GM12872 (cell line): ENCODE measurements at regions not wholly inside any gene's neighbourhood (a gene's known extent, or its start where the extent isn't known, plus 50 kb on each side); places are given as distances from the start of the nearest gene placed in this dataset.

Experiments used
- TF ChIP-seq, protein P1 (sequence below): IDR thresholded peaks from 3 replicates; pipeline ENCODE4 v1.5.1; 2011; ENCODE audit warnings: low read depth, mild to moderate bottlenecking, low read length, moderate library complexity; ENCODE audit not compliant: insufficient read depth

DNA sequence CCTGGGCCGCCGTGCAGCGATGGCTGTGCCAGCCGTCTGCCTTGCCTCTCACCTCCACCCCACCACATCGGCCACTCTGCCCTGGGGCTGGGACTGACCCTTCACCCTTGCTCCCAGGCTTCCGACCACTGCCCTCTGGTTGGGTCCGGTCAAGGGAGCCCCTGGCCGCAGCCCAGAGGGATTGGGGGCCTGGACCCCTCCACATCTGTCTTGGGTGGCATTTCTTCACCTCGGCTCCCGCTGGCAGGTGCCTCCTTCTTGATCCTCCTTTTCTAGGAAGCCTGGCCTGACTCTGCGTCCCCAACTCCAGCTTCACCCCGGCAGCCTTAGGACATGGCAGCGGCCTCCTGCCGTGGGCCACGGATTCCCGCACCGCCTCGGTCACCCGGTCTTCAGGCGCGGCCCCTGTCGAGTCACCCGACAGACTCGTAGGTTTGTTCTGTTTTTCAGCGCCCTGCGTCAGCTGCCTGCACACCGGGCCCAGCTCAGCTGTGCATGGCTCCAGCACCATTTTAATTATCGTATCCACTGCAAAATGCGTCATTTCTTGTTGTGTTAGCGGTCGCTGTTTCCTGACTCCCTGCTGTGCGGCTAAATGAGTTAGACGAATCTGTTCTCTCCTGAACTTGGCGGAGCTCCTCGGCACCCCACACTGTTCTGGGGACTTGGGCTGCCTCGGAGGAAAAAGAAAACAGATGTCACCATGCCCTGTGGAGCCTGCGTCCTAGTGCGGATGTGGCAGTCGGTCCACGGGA lies 124.0 kb downstream of the FAM53A start:
- TF ChIP-seq, protein P1, sequence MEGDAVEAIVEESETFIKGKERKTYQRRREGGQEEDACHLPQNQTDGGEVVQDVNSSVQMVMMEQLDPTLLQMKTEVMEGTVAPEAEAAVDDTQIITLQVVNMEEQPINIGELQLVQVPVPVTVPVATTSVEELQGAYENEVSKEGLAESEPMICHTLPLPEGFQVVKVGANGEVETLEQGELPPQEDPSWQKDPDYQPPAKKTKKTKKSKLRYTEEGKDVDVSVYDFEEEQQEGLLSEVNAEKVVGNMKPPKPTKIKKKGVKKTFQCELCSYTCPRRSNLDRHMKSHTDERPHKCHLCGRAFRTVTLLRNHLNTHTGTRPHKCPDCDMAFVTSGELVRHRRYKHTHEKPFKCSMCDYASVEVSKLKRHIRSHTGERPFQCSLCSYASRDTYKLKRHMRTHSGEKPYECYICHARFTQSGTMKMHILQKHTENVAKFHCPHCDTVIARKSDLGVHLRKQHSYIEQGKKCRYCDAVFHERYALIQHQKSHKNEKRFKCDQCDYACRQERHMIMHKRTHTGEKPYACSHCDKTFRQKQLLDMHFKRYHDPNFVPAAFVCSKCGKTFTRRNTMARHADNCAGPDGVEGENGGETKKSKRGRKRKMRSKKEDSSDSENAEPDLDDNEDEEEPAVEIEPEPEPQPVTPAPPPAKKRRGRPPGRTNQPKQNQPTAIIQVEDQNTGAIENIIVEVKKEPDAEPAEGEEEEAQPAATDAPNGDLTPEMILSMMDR = no peak

DNA sequence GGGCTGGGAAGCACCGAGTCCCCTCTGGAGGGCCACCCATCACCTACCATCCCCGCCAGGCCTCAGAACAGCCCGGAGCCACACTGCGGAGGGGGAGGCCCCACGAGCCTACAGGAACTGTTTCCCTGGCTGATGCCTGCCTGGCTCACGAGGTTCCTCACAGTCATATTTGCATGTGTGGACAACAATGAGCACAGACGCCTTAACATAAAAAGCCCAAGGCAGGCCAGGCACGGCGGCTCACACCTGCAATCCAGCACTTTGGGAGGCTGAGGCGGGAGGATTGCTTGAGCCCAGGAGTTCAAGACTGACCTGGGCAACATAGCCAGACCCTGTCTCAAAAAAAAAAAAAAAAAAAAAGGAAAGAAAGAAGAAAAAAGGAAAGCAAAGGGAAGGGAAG lies 125.9 kb downstream of the FAM53A start:
- TF ChIP-seq, protein P1 = no peak

DNA sequence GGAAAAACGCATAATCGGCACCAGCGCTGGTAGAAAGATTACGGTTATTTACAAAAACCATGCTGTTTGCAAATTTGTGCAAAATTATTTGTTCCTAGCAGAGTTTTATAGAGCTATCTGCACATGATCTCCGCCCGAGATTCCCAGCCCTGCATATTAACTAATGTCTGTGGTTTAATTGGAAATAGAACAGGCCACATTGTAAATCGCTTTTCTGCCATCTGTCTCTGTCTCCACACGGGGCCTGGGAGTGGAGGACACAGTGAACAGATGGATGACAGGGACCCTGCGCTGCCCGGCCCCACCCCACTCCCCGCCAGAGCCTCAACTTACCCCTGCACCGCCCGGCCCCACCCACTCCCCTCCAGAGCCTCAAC lies 126.9 kb downstream of the FAM53A start:
- TF ChIP-seq, protein P1 = no peak

DNA sequence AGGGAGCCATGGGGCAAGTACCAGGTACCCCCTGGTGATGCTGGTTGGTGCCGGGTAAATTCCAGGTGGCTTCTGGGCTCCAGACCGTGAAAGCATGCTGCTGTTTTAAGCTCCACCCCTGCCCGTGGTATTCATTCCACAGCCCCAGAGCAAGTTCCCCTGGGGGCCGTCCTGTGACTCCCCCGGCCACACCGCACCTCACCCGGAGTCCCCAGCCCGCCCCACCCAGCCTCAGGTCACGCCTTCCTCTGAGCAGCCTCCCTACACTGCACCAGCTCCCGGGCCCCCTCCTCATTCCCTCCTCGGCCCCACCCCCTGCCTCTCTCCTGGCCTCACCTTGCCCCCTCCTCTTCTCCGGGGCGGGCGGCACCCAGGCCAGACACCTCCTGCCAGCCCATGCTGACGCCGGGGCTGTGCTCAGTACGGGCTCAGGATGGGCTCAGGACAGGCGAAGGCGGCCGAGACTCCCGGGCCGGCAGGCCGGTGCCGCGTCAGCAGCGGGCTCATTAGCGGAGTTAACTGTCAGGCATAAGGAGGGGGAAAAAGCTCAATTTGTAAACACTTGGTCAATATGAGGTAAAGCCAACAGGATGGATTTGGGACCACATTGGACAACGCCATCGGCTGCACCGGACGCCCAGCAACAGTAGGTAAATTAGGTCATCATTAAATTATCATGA lies 127.4 kb downstream of the FAM53A start:
- TF ChIP-seq, protein P1 = no peak

DNA sequence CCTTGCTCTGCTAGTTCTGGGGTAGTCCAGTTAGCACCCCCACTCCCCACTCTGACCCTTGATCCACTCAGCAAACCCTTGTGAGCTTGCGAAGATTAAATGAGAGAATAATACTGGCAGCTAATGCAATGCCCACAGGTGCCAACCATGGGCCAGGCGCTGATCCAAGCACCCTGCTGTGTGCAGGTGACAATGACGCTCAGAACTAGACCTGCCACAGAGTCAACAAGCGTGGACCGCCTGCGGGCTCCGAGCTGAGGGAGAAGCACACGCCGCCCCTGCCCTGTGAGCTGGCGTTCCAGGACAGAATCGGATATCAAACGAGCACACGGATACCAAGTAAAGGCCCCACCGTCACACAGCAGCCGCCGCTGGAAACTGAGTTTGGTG lies 129.2 kb downstream of the FAM53A start:
- TF ChIP-seq, protein P1 = no peak

DNA sequence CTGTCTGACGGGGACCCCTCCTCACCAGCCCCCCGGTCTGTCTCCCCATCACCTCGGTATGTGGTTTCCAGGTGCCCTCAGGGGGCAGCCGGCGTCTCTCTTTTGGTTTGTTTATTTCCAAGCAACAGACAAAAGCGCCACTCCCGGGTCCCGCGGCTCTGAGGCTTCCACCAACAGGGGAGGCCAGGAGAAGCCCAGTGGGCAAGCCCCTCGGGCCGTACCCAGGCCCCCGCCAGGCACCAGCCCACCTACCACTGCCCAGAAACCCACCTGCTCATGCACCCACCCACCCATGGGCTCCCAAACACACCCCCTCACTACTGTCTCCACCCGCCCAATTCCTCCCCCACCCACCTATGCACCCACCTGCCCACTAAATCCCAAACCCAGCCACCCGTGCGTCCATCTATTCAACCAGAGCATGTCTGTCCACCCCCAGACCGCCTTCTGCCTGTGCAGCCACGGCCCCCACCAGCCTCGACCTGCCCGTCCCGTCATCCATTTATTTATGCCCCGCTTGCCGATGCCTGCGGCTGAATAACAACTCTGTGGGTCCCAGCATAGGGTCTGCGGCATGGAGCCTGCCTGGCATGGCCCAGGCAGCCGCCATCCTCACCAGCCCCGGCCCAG lies 129.8 kb downstream of the FAM53A start:
- TF ChIP-seq, protein P1 = no peak

DNA sequence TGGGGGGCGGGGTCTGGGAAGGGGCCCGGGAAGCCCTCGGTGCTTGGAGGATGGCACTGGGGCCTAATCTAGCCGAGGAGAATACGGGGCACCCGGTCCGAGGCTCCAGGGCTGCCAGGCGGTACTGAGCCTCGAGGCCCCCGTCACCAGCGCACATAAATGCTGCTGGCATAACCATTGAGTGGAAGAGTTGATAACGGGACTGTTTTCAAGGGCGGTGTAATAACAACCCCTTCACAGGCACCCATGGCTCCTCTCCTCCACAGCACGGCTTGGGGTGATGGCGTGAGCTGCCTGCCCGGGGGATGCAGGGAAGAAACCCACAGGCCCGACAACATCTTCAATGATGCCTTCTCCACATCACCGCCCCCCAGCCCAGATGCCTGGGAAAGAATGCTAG lies 130.7 kb downstream of the FAM53A start:
- TF ChIP-seq, protein P1 = no peak
